CMK (cell line): ENCODE measurements at regions not wholly inside any gene's neighbourhood (a gene's known extent, or its start where the extent isn't known, plus 50 kb on each side); places are given as distances from the start of the nearest gene placed in this dataset.

Source experiments
- DNase-seq: peaks from one replicate; pipeline ENCODE4 v3.0.0-alpha.2; 2010; ENCODE audit warnings: low read depth

DNA sequence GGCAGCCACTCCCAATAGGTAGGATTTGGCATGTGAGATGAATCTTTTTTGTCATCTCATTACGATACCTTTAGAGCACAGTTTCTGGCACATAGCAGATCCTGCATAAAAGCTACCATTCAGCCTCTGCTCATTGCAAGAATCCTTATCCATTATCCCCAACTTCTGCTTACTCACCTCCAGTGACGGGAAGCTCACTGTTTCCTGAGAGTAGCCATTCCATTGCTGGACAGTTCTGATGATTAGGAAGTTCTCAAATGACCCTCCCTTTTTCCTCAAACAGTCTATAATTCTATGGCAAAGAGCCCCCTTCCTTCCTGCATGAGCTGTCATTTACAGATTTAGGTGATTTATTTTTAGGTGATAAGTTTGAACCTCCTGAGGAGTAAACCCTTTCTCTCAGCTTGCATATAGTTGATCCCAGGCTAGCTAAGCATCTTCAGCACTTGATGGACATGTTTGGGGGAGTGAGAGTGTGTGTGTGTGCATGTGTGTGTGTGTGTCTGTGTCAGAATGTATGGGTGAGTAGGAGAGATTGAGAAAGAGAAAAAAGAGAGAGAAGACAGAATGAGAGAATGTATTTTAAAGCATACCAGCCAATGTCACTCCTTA, 109.7 kb downstream of the LSM3 start:
- DNase-seq: no peak

DNA sequence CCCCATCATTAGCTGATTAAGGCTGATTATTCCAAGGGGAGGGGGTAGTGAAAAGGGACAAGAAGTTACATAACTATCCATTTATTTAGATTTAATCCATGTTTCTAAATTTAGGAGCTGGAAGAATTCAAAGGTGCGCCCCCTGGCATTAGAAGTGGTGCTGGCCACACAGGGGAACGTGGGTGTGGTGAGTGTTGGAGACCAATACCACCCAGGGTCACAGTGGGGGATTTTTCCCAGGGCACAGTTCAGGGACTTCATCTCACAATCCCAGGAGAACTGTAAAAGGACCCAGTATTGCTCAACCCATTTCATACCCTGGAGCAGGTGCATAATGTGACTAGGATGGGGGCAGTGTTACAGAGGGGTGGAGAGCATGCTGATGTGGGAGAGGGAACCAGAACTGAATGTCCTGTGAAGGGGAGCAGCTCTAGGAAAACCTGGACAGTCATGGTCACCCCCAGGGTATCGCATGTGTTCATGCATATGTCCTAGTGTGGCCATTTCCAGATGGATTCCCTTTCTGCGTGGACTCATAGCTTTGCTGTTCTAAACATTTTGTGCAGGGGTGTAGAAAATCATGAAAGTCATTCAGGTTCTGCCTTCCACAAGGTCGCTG, 110.3 kb downstream of the LSM3 start:
- no peak for DNase-seq

DNA sequence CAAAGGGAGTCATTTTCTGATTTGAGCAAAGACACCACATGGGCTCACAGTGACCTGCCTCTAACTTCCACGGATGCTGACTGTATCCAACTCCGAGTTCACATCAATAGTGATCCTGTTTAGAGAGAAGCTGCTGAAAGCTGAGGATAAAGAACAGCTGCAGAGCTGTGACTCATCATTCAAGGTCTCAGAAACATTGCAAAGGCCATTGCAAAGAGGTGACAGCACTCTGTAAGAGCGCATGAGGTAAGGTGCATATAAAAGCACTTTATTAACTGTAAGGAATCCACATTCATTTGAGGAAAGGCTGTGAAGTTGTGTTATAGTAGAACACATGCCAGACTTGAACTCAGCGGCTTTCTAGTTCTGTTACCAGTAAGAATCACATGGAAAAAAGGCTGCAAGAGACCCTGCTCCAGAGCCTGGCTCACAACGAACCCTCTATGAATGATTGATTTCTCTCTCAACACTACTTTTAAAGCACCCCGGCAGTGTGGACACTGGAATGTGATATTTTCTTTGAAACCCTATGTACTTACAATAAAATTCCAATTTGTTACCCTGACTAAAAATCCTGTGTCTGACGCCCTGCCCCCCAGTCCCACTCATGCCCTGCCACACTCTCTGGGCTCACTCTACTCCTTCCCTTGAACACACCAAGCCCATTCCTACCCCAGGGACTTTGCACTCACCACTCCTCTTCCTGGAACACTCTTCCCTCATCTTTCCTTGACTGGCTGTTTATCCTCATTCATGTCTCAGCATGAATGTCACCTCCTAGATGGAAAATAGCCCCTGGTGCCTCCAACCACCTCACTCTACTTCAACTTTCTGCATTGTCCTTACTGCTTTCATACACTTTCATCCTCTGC, 111.2 kb downstream of the LSM3 start:
- no peak for DNase-seq

GRCh38 chr3:14290631-14291385, 111.6 kb upstream of the SLC6A6 start:
- DNase-seq: no peak

DNA sequence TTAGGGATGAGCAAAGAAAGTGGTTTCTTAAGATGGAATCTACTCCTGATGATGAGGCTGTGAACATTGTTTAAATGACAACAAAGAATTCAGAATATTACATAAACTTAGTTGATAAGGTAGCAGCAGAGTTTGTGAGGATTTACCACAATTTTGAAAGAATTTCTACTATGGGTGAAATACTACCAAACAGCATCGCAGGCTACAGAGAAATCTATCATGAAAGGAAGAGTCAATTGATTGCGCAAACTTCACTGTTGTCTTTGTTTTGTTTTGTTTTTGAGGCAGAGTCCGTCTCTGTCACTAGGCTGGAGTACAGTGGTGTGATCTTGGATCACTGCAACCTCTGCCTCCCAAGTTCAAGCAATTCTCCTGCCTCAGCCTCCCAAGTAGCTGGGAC, 107.4 kb upstream of the SLC6A6 start:
- no peak for DNase-seq

DNA sequence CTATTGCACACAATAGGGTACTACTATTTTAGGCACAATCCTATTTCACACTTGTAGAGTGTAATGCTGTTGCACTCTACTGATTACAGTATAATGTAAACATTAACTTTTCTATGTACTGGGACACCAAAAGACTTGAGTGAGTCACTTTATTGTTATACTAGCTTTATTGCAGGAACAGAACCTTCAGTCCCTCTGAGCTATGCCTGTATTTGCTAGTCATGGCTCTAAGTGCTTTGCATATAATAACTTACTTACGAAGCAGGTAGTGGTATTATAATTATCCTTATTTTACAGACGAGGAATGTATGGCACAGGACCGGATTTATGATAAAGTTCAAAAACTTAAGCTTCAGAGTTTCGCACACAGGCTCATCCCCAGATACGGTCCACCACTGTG, 106.6 kb upstream of the SLC6A6 start:
- DNase-seq: no peak

GRCh38 chr3:14297305-14297704, 105.1 kb upstream of the SLC6A6 start:
- DNase-seq: no peak

DNA sequence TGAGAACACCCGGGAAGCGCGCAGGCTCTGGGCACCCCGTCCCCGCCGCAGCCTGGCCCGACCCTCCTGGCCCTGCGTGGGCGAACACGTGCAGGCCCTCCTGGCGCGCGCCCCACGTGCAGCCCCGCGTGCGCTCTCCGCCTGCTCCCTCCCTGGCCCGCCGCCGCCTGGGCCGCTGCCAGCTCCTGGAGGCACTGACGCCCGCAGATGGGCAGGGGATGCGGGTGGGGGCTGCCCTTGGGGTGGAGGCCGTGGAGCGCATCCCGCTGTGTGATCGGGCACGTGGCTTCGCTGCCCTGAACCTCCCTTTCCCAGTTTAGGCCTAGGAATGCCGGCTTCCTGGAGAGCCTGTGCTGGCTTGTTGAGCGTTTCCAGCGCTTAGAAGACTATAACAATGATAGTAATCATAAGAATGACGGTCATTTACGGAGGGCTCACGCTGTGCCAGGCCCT, 104.6 kb upstream of the SLC6A6 start:
- no peak for DNase-seq

- no peak for DNase-seq
These were observed 104.0 kb upstream of the SLC6A6 start for GRCh38 chr3:14298442-14298841.

DNA sequence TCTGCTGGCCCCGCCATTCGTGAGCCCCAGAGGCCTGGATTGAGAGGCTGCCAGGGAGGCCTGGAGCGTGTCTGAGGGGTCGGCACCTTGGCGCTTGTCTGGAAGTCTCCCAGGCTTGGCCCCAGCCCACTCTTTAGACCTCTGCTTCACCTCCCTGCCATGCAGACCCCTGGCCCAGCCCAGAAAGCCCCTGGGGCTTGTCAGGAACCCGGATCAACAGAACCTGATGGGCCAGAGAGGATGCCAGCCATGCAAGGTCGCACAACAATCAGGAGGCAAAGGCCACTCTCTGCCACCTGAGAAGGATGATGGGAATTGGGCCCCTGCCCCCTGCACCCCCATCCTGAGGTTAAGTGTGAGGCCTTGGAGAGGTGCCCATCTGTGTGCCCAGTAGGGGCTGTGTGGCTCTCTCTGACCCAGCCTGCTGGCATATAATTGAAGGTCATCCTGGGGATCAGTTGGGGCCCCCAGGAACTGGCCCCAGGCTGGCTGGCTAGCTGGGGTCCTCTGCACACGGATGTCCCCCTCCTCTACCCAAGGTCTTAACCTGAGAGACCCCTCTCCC, 103.3 kb upstream of the SLC6A6 start:
- no peak for DNase-seq

- DNase-seq: no peak
These were observed 102.6 kb upstream of the SLC6A6 start for GRCh38 chr3:14299767-14300166.

GRCh38 chr3:14300721-14301399, 101.5 kb upstream of the SLC6A6 start:
- DNase-seq: no peak

DNA sequence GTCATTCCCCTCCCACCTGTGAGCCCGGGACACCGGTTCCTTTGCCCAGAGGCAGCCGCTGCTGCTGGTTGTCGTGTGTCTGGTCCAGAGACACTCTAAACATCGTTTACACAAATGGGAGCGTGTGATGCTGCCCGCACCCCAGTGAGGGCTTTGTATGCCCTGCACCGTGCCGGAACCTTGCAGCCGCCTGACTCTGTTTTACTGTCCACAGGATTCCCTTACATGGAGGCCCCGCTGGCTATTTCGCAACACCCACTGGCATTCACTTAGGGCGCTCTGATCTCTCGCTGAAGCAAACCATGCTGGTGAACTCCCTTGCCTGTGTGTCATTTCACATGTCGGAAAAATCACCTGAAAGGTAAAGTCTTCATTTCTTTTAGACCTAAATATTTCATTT, 100.8 kb upstream of the SLC6A6 start:
- no peak for DNase-seq

- no peak for DNase-seq
These were observed 98.9 kb upstream of the SLC6A6 start for GRCh38 chr3:14303336-14304100.

DNA sequence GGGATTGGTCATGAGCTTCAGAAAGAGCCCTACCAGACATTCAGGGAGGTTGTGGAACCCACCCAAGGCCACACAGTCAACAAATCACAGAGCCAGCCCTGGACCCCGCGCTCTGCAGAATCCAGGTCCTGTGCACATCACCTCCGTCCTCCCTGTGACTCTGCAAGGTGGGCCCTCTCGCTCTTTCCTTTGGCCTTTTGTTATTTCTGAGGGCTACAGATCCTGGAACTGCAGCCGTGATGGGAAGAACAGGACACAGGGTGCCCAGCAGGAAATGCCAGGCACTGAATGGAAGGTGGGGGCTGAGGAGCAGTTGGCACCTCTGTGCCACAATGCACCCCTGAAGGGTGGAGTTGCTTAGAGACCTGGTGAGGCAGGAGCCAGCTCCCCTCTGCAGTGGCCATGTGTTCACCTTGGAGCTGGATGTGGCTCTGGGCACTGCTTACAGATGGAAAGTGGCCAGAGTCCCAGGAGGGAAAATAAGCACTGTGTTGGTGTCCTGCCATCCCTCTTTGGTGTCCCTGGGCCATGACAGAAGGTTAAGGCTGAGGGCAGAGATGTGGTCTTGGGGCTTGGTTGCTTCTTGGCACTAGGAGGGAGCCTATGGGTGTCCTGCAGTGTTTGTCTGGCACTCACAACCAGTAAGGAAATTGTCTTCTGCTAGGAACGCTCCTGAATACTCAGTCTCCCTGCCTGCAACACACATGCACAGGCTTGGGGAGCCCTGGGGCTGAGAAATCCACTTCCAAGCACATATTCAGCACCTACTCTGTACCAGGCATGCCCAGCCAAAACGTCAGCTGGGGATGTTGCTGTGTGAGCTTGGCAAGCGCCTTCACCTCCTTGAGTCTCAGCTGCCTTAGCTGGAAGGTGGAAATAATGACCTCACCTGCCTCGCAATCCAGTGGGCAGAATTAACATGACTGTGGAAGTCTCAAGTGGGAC, 98.0 kb upstream of the SLC6A6 start:
- no peak for DNase-seq

- no peak for DNase-seq
These were observed 97.1 kb upstream of the SLC6A6 start for GRCh38 chr3:14305324-14305723.

DNA sequence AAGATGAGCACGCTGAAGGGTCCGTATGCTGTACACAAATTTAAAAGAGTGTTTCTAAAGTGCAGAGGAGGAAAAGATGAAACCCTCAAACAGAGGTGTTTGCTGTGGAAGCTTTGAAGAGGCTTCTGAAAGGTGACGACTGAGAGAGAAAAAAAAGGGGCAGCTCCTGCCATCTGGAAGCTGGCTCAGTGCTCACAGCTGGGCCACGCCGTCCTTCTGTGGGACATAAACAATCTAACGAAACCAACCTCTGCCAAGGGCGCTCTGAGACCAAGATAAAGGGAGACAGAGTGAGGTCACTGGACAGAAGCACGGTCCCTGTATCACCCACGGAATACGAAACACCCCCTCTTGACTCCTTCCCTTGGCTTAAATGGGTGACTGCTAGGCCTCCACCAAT, 96.3 kb upstream of the SLC6A6 start:
- DNase-seq: no peak

DNA sequence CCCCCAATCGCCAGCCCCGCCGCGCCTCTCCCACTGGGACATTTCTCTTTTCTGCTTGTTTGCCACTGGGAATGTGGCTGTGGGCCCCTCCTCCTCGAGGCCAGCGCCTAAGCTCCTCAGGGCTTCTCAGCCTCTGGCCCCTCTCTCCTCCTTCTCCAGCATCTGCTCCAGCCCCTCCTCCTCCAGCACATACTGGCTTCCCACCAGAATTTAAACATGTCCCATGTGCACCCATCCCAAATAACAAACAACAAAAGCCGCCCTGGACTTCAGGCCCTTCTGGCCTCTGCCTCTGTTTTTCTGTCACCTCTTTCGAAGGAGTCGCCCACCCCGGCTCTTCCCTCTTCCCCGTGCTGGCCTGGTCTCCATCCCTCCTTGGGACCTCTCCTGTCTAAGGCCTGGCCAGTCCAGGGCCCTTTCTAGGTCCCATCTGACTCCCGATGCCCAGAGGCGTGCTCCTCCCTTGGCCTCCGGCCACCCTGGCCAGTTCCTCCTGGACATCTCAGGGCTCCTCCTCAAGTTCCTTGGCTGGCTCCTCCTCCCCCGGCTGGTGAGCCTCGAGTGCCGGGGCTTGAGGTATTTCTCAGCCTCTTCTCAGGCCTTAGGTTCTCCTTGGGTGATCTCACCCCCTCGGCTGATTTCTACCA, 94.6 kb upstream of the SLC6A6 start:
- DNase-seq: no peak

- DNase-seq: no peak
These were observed 90.7 kb upstream of the SLC6A6 start for GRCh38 chr3:14311729-14312128.
